Endothelial cell of umbilical vein (primary cell): ENCODE measurements at regions not wholly inside any gene's neighbourhood (a gene's known extent, or its start where the extent isn't known, plus 50 kb on each side); places are given as distances from the start of the nearest gene placed in this dataset.

Experiments used
- BruUV-seq: library from RNA; stranded (reverse); fragments of 400-500 nt; replicated peaks from 2 replicates; lab custom pipeline; 2021; lab: Mats Ljungman, UMichigan
- CTCF ChIA-PET: fragments of 300-600, 350-600 bp; sonication (Branson Sonifier 250); formaldehyde crosslinking; loops from one replicate; lab custom pipeline; 2021; ENCODE audit warnings: antibody characterized with exemption, inconsistent platforms; lab: Charles Lee
- POLR2A ChIA-PET: fragments of 300-600, 350-600 bp; sonication (Branson Sonifier 250); formaldehyde crosslinking; loops from one replicate; lab custom pipeline; 2021; ENCODE audit warnings: antibody characterized with exemption, inconsistent platforms; lab: Charles Lee
- DNase-seq: peaks from one replicate; pipeline ENCODE4 v3.0.0-alpha.2; 2011; ENCODE audit warnings: low read depth, low spot score
- FAIRE-seq: peaks from 2 replicates; lab custom pipeline; 2011; peaks lifted over from hg19 to GRCh38; lab: Jason Lieb, UNC
- H2AFZ ChIP-seq: 2 replicates; pipeline ENCODE4 v1.6.0; 2012; ENCODE audit warnings: low read depth, low read length, control low read depth, inconsistent platforms
- H3K27ac ChIP-seq: 2 replicates; pipeline ENCODE4 v1.5.1; 2011; ENCODE audit warnings: low read depth, mild to moderate bottlenecking, control low read depth, low read length, moderate library complexity; ENCODE audit not compliant: insufficient read depth
- H3K27me3 ChIP-seq, 2 experiments: 2 replicates each; pipeline versions ENCODE4 v1.6.0 to v1.6.1; 2011; ENCODE audit warnings: low read length in 2 of 2, mixed read lengths in 1 of 2; ENCODE audit not compliant: control insufficient read depth in 2 of 2, insufficient read depth in 2 of 2
- H3K36me3 ChIP-seq, 2 experiments: 2 replicates in 1 of 2; 3 replicates in 1 of 2; pipeline ENCODE4 v1.5.1; 2011; ENCODE audit warnings: low read length in 2 of 2, mild to moderate bottlenecking in 1 of 2, moderate library complexity in 1 of 2; ENCODE audit not compliant: control insufficient read depth in 2 of 2, insufficient read depth in 2 of 2; ENCODE audit errors: extremely low read depth in 1 of 2
- H3K4me1 ChIP-seq: 3 replicates; pipeline ENCODE4 v1.5.1; 2011; ENCODE audit warnings: mild to moderate bottlenecking, low read length; ENCODE audit not compliant: control insufficient read depth, insufficient read depth; ENCODE audit errors: extremely low read depth
- H3K4me2 ChIP-seq: 2 replicates; pipeline ENCODE4 v1.6.1; 2011; ENCODE audit warnings: low read length, control low read depth, mixed read lengths; ENCODE audit not compliant: insufficient read depth
- H3K4me3 ChIP-seq, 3 experiments: fragments of 200-600 bp in 1 of 3; sonication (generic), shearing (Covaris generic) in 1 of 3; replicated peaks in 1 of 3; 2 replicates each; pipeline ENCODE4 v1.5.1; 2011 to 2016; ENCODE audit warnings: control low read depth in 3 of 3, low read length in 3 of 3, mild to moderate bottlenecking in 2 of 3, inconsistent platforms in 1 of 3, low read depth in 1 of 3, moderate library complexity in 1 of 3; ENCODE audit not compliant: insufficient read depth in 1 of 3
- H3K79me2 ChIP-seq: 2 replicates; pipeline ENCODE4 v1.6.0; 2012; ENCODE audit warnings: low read length, inconsistent platforms; ENCODE audit not compliant: control insufficient read depth, insufficient read depth
- H3K9ac ChIP-seq: replicated peaks from 2 replicates; pipeline ENCODE3; 2011; ENCODE audit warnings: low read length, control low read depth; ENCODE audit not compliant: insufficient read depth; ENCODE audit errors: extremely low read depth
- H3K9me1 ChIP-seq: replicated peaks from 3 replicates; pipeline ENCODE4 v1.6.0; 2011; ENCODE audit warnings: mild to moderate bottlenecking, low read length; ENCODE audit not compliant: control insufficient read depth, insufficient read depth; ENCODE audit errors: extremely low read depth
- H3K9me3 ChIP-seq: replicated peaks from 2 replicates; pipeline ENCODE4 v1.5.1; 2012; ENCODE audit warnings: low read length, inconsistent platforms; ENCODE audit not compliant: control insufficient read depth, insufficient read depth
- H4K20me1 ChIP-seq: replicated peaks from 2 replicates; pipeline ENCODE3; 2011; ENCODE audit warnings: mild to moderate bottlenecking, low read length; ENCODE audit not compliant: control insufficient read depth, insufficient read depth; ENCODE audit errors: extremely low read depth
- CTCF ChIP-seq, 2 donors: IDR thresholded peaks; 1 replicate in 1 of 2; 2 replicates in 1 of 2; pipeline ENCODE4 v1.5.1; 2011; ENCODE audit warnings: low read length in 2 of 2, mild to moderate bottlenecking in 2 of 2, moderate library complexity in 2 of 2, control low read depth in 1 of 2, inconsistent platforms in 1 of 2, low read depth in 1 of 2; ENCODE audit not compliant: insufficient read depth in 1 of 2; ENCODE audit errors: extremely low read depth in 1 of 2
- EZH2 ChIP-seq: IDR thresholded peaks from 2 replicates; pipeline ENCODE4 v1.6.1; 2012; ENCODE audit warnings: borderline replicate concordance, low read depth, mild to moderate bottlenecking, moderate library complexity, low read length, inconsistent platforms; ENCODE audit not compliant: severe bottlenecking
- FOS ChIP-seq: IDR thresholded peaks from 2 replicates; pipeline ENCODE4 v1.6.1; 2011; ENCODE audit warnings: mild to moderate bottlenecking, low read length, moderate library complexity, borderline replicate concordance; ENCODE audit not compliant: insufficient read depth
- GATA2 ChIP-seq: IDR thresholded peaks from 2 replicates; pipeline ENCODE4 v1.7.0; 2011; ENCODE audit warnings: low read depth, mild to moderate bottlenecking, moderate library complexity, mixed read lengths, low read length; ENCODE audit not compliant: insufficient read length, insufficient read depth
- JUN ChIP-seq: IDR thresholded peaks from 2 replicates; pipeline ENCODE4 v1.6.1; 2011; ENCODE audit warnings: borderline replicate concordance, low read depth; ENCODE audit not compliant: insufficient read length, insufficient read depth
- MAX ChIP-seq: IDR thresholded peaks from 2 replicates; pipeline ENCODE4 v1.6.1; 2011; ENCODE audit not compliant: insufficient read depth, insufficient read length
- MYC ChIP-seq: IDR thresholded peaks from one replicate; pipeline ENCODE4 v1.6.1; 2011; ENCODE audit warnings: mild to moderate bottlenecking, low read depth, low read length
- POLR2A ChIP-seq: IDR thresholded peaks from 2 replicates; pipeline ENCODE4 v1.6.1; 2012; ENCODE audit warnings: low read depth, mild to moderate bottlenecking, control low read depth, low read length
- POLR2AphosphoS5 ChIP-seq: IDR thresholded peaks from 2 replicates; pipeline ENCODE4 v1.6.1; 2012; ENCODE audit warnings: low read depth, mild to moderate bottlenecking, control low read depth, low read length, moderate library complexity; ENCODE audit not compliant: insufficient read depth
- dilution Hi-C: fragments of 300-500 bp; cut with MboI; formaldehyde crosslinking; loops from one replicate; pipeline ENCODE4 v1.15.0; 2019; ENCODE audit warnings: low sequenced_read_pairs; ENCODE audit not compliant: extremely low pct_ligation_motif_present
- intact Hi-C: fragments of 100-400 bp; cut with micrococcal nuclease; formaldehyde crosslinking; loops from one replicate; pipeline ENCODE4 v1.10.0; 2022

GRCh38 chr20:52895701-52896100 is 76.5 kb upstream of the TSHZ2 start:
- Histone ChIP-seq H4K20me1 (no peaks in the 10 kb centered on the region), H2AFZ (no peak overlapping the region), H3K27ac (no peak overlapping the region), H3K4me2 (no peak overlapping the region), H3K9ac (no peak overlapping the region), H3K9me1 (no peaks in the 10 kb centered on the region), H3K27me3 (no peaks in the 10 kb centered on the region), H3K4me1 (no peaks in the 10 kb centered on the region), H3K79me2 (no peaks in the 10 kb centered on the region), H3K4me3 (no peak overlapping the region), H3K9me3 (no peaks in the 10 kb centered on the region), H3K36me3 (no peaks in the 10 kb centered on the region)
- no peak for DNase-seq
- dilution Hi-C loops: no loop called here
- intact Hi-C loops: no loop called here
- BruUV-seq: no TSS peak
- CTCF ChIA-PET: no interaction called here
- POLR2A ChIA-PET: no interaction called here
- no peak for FAIRE-seq
- no peak for TF ChIP-seq EZH2
- no peak for TF ChIP-seq GATA2
- no peak for TF ChIP-seq MYC

DNA sequence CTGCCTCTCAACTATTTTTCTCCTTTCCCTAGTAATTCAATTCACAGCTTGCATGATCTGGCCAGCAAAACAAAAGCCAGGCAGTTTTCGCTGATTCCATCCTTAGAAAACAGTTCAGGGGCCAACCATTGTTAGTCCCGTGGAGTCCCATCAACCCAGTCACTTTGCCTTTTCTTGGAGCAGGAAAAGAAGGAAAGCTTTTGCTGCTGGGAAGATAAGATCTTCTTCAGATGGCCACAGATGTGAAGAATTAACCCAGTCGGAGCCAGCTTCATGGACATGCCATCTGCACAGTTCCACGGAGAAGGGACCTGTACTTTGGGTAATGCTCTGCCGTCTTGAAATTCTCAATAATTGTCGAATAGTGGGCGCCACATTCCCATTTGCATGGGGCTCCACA is 76.9 kb upstream of the TSHZ2 start:
- BruUV-seq: no TSS peak
- Histone ChIP-seq H3K9me3 (no peaks in the 10 kb centered on the region), H3K9me1 (no peaks in the 10 kb centered on the region), H4K20me1 (no peaks in the 10 kb centered on the region), H3K27me3 (no peaks in the 10 kb centered on the region), H3K27ac (no peak overlapping the region), H3K36me3 (no peaks in the 10 kb centered on the region), H3K4me3 (no peak overlapping the region), H3K4me2 (no peak overlapping the region), H3K79me2 (no peaks in the 10 kb centered on the region), H3K4me1 (no peaks in the 10 kb centered on the region), H2AFZ (no peak overlapping the region), H3K9ac (no peak overlapping the region)
- no peak for FAIRE-seq
- ChIA-PET POLR2A (no interaction called here), CTCF (no interaction called here)
- dilution Hi-C loops: no loop called here
- no peak for DNase-seq
- intact Hi-C loops: no loop called here
- TF ChIP-seq EZH2 (no peak), CTCF (IDR thresholded peaks at IDR 0.05; ENCODE audit: extremely low read depth in 1 of 2, insufficient read depth in 1 of 2, low read depth in 1 of 2, low read length in 2 of 2) (no peak), POLR2AphosphoS5 (no peak), GATA2 (no peak), MAX (no peak), MYC (no peak), FOS (no peak), POLR2A (no peak), JUN (no peak)
